HG02763 (cell line): ENCODE measurements at regions not wholly inside any gene's neighbourhood (a gene's known extent, or its start where the extent isn't known, plus 50 kb on each side); places are given as distances from the start of the nearest gene placed in this dataset.
A peak's percentile ranks its signal among the peaks of the same experiment; 100 is the strongest.
"Not testable (repeated sequence)": the region's sequence is repeated elsewhere in the genome, so short reads cannot be mapped to it uniquely, and the experiment has no call there.

Experiments
- ATAC-seq: cut with Tn5 transposase; IDR thresholded peaks from one replicate; pipeline ENCODE4 v1.9.1; 2021; ENCODE audit warnings: mild to moderate bottlenecking, moderate library complexity; ENCODE audit not compliant: unreplicated experiment

DNA sequence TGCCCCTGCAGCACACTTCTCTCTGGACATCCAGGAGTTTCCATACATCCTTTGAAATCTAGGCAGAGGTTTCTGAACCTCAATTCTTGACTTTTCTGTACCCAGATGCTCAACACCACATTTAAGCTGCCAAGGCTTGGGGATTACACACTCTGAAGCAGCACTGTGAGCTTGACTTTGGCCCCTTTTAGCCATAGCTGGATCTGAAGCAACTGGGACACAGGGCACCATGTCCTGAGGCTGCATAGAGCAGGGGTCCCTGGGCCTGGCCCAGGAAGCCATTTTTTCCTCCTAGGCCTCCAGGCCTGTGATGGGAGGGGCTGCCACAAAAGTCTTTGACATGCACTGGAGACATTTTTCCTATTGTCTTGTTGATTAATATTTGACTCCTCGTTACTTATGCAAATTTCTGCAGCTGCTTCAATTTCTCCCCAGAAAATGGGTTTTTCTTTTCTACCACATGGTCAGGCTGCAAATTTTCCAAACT lies 694.0 kb downstream of the DIPK2A start:
- no peak for ATAC-seq

DNA sequence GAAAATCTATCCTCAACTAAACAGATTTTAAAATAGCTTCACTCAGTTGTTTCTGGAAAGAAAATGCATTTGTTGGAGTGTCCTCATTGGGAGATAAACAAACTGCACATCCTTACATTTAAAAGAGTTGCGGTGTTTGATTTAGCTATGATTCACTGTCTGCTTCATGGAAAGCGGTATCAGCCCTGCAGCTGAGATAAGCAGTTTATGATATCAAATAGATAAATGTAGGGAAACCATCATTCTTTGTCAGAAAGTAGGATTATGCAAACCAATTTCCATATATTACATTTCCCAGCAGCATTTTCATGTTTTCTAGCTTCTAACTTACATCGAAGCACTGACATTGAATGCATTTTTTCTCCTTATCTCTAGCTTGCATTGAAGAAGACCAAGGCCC lies 698.9 kb downstream of the DIPK2A start:
- ATAC-seq: no peak

DNA sequence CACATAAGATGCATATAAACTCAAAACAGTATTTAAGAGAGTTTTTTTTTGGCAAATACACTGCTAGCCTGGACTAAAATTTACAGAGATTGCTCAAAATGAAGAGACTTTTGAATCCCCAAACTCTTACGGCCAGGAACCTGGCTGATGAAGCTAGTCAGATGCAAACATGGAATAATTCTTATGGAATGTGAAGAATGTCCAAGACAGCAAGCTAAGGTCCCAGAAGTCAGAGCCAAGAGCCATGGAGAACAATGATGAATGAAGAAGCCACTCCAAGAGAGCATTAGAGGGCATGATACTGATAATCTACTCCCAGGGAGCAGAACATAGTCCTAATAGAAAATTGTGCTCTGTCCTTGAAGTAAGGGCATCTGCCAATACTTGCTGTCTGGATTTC lies 705.5 kb downstream of the DIPK2A start:
- ATAC-seq: no peak

DNA sequence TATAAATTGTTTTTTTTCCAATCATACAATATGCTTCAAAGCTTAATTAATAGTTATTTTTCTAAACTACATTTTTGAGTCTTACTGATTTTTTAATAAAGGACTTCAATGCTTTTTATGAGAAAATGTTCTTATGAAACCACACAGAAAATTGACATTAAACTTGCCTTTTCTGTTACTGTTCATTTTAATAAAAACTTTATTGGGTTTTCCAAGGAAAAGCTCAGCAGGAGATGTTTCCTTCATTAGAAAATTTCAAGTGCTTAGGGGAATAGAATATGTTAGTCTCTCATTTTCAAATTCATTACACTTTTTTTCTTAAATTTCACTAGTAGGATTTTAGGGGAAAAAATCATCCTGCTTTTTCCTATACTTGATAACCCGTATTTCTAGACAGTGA lies 711.4 kb downstream of the DIPK2A start:
- no peak for ATAC-seq

DNA sequence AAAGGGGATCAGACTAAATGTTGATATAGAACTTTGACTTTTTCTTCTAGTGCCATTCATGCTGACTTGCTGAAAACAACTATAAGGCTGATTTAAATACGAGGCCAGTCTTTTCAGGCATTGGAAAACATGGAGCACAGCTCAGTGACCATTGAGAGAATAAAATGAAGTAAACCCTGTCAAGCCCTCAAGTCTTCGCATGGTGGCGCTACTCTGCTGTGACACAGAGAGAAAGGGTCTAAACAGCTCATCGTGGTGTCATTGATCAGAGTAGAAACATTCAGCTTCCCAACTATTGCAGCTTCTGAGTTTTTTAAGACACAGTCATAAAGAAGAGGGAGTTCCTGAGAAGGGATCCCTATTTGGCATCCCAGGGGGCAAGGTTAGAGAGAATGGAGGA lies 716.2 kb downstream of the DIPK2A start:
- ATAC-seq: no peak

DNA sequence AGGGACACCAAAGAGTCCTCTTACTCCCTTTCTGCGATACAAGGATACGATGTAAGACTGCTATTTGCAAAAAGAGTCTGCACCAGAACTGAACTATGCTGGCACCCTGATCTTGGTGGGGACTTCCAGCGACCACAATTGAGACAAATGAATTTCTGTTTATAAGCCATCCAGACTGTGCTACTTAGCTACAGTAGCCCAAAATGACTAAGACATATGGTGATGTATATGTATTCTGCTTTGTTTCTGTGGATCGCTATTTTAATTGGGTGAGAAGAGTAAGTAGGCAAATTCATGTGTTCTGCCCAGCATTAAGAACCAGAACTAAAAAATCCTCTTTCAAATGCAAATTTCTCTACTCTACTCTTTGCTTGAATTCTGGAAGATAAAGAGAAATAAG lies 720.9 kb downstream of the DIPK2A start:
- no peak for ATAC-seq

DNA sequence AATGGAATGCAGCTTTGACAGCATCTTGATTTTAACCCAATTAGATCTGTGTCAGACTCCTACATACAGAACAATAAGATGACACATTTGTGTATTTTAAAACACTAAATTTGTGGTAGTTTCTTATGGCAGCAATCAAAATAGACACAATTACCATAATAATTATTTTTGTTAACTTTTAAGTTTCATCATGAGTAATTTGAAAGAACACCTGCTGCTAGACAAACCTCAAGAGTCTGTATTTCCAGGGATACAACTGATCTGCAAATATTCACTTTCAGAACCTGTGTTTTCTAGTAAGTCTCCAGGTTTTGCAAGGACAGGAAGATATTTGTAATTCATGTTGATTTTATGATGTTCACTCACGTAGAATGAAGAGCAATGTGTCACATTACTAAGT lies 736.8 kb downstream of the DIPK2A start:
- no peak for ATAC-seq

DNA sequence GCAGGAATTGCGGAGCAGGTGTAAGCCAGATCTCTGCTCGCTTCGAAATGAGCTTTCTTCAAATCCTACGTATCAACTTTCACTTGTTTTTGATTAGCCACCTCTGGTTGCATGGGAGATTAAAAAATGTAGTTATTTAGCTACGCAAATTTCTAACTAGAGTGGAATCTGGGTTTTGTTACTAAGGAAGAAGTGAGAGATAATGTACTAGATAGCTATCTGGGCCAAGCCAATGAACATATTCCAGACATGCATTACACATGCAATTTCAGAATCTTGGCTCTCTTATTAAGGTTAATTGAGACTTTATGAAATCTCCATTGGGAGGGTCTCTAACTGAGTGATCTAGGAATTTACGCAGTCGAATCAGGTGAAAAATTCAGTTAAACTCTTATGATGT lies 765.7 kb downstream of the DIPK2A start:
- ATAC-seq: no peak

DNA sequence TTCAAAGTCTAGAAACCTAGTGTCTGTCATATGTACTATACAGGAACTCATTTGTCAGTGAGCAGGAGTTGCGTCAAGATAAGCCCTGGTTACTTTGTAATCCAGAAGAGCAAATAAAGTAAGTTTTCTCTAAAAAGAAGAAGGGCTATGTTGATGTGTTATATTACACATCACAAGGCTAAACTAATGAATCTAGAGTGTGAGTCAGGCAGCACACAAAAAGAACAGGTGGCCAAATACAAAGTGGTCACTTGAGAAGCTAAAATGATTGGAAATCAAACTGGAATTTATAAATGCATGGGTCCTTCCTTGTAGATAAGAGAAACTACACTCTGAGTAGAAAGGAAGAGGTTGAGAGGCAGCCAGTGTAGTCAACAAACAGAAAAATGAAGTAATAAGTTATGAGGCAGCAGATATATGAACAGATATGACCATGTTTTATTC lies 771.6 kb downstream of the DIPK2A start:
- ATAC-seq: no peak

DNA sequence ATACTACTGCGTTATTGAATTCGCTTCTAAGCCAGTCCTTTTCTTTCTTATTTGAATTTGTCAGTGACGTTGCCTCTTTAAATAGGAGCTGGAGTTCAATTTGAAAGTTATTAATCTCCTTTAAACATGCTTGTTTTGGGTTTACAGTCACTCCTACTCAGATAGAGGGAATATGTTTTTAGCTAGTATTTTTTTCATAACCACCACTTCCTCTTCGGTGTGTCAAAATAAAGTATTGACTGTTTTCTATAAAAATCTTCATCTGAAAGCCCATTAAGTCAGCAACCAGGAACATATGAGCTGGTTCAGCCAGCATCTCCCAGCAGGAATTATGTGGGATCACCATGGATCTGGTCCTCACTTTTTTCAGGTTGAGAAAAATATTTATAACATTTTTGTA lies 772.9 kb downstream of the DIPK2A start:
- no peak for ATAC-seq

DNA sequence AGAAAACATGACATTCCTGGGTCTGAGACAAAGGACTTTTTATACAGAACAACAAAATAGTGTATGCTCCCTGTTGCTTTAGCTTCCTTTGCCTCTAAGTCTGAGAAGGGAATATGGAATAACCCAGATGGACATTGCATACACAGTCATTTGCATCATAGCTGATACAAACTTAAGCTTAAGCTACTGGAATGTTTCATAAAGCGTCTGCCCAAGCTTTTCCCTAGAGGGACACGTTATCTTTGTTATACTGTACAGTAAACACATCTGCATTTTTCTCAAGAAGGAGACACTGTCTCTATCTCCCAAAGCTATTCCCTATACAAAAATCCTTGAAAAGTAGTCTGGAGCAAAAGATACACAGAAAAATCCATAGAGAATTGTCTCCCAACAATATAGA lies 775.0 kb downstream of the DIPK2A start:
- no peak for ATAC-seq

DNA sequence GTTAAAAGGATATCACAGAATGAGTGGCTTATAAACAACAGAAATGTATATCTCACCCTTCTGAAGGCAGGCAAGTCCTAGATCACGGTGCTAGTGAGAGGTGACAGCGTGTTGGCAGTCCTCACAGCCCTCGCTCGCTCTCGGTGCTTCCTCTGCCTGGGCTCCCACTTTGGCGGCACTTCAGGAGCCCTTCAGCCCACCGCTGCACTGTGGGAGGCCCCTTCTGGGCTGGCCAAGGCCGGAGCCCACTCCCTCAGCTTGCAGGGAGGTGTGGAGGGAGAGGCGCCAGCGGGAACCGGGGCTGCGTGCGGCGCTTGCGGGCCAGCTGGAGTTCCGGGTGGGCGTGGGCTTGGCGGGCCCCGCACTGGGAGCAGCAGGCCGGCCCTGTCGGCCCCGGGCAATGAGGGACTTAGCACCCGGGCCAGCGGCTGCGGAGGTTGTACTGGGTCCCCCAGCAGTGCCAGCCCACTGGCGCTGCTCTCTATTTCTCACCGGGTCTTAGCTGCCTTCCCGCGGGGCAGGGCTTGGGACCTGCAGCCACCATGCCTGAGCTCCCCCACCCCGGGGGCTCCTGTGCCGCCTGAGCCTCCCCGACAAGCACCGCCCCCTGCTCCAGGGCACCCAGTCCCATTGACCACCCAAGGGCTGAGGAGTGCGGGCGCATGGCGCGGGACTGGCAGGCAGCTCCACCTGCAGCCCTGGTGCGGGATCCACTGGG lies 778.1 kb downstream of the DIPK2A start:
- not testable (repeated sequence) for ATAC-seq

DNA sequence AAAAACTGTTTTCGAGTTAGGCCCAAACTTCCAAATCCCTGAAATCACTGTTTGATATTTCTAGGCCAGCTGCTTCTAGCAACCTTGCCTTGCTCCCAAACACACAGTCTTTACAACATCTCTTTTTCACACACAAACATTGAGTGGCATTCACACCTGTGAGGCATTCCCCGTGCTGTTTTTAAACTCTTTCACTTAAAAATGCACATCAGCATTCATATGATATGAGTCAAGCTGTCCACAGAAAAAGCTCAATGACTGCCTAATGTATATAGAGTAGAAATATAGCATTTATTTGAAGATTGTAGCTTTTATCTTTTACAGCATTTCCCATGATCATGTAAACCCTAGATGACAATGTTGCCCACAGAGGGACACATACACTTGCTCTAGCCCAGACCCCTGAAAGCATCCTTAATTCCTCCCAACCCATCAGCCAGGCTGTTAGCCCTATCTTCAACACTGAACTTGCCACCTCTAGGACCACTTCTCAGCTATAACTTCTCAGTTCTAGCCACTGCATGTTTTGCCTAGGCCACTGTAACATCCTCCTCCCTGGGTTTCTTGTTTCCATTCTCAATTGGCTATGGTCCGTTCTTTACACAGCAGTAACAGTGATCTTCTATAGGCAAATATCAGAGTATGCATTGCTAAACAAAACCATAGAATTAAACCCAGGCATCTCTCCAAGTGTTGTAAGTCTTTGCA lies 782.6 kb downstream of the DIPK2A start:
- ATAC-seq: no peak

DNA sequence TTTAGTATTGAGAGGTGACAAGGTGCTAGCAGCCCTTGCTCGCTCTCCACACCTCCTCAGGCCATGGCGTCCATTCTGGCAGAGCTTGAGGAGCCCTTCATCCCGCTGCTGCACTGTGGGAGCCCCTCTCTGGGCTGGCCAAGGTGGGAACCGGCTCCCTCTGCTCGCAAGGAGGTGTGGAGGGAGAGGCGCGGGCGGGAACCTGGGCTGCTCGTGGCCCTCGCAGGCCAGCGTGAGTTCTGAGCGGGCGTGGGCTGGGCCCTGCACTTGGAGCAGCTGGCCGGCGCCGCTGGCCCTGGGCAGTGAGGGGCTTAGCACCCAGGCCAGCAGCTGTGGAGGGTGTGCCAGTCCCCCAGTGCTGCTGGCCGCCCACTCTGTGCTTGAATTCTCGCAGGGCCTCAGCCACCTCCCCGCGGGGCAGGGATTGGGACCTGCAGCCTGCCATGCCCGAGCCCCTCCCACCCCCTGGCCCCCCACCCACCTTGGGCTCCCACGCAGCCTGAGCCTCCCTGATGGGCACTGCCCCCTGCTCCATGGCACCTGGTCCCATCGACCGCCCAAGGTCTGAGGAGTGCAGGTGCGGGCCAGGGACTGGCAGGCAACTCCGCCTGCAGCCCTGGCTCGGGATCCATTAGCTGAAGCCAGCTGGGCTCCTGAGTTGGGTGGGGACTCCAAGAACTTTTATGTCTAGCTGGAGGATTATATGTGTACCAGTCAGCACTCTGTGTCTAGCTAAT lies 785.2 kb downstream of the DIPK2A start:
- ATAC-seq: no peak

DNA sequence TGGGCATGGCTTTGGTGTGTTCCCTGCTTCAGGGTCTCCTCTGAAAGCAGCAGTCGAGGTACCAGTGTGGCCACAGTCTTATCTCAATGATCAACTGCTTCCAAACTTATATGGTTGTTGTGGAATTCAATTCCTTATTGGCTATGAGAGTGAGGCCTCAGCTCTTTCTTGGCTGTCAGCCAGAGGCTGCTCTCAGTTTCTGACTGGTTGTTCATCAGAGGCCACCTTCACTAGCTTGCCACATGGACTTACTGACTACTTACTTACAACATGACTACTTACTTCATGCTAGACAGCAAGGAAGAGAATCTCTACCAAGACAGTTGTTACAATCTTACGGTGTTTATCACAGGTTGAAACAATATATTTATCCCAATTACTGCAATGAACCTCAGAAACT lies 789.2 kb downstream of the DIPK2A start:
- ATAC-seq: no peak

DNA sequence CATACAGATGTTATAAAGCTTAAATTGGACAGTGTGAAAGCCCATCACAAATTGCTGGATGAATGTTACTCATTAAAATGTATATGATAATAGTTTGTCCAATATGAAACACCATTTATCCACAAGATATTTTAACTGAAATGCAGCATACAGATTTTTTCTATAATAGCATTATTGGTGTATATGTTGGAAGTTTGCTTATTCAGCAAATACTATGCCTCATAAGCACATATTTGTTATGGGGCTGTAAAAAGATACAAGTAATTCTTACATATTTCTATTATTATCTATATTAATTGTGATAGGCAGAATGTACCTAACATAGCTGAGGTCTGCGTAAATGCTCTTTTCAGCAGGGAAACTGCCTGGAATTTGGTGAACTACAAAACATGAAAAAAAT lies 790.5 kb downstream of the DIPK2A start:
- no peak for ATAC-seq

DNA sequence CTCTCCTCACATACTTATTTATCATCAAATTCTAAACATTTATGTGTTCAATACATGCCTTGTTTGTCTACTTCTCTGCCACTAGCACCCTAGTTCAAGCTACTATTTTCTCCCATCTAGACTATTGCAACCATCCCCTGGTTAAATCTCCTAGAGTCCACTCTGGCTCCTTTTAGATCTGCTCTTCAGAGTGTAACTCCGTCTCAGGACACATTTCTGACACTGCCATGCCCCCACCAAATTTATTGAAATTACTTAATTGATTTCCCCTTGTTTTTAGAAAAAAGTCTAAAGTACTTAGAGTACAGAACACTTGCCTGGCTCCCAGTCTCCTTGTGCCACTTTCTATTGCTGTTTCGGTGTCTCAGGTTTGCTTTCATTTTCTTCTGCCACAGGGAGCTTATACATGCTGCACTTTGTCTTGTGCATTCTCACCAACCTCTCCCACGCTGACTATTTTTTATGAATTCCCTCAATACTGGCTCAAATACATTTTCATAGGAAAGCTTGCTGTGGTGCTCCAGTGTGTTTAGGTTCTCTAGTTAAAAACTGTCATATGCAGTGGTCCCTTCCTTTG lies 792.3 kb downstream of the DIPK2A start:
- ATAC-seq: peak; percentile 68

DNA sequence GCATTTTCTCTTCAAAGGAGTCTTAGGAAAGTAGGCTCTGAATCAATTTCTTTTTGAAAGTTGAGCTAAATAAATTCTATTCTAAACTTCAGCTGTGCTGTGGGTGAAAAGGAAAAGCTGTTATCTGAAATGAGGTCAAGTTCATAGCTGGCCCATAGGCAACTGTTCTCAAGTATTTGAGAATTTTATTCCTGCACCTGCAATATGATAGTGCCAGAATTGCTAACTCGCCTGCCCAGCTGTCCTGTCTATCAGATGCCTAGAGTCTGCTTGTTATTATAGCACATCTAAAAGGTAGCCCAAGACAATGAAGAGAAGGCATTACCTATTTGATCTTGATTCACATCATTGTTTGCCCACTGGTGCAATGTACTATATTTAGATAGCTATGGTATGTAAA lies 798.7 kb downstream of the DIPK2A start:
- ATAC-seq: no peak

DNA sequence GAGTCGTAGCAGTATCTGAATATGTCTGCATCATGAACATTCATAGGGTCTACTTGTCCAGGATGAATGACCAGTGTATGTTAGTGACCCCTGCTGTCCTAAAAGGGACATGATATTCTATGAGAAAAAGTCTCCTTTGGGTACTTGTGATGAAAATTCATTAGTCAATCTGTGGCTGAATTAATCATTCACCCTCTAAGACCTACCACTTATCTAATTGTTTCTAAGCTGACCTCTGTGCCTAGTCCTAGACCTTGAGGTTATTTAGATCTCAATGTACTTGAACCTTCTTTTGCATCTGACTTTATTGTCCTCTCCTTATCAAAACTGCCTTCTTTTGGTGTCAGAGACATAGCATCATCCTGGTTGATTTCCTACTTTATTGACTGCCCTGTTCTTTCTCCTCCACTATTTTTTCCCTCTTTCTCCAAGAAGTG lies 799.3 kb downstream of the DIPK2A start:
- no peak for ATAC-seq

DNA sequence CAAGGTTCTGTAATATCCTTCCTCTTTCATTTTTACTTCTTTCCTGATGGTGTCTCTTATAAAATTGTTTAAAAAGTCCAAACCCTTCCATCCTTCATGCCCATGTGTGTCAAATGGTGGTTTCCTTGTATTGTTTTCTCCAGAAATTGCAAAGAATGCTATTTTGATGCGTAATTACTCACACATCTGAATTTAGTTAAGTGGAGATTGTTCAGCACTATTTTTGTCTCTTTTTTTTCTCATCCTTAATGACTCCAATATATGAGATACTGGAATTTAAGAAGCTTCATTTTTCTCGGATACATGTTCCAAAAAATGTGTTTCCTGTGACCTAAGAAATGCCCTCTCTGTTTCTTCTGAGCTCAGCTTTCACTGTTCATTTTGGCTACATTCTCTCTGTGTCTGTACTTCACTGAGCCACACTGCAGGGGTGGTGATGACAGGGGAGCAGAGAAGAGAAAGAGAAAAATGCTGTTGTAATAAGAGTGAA lies 799.8 kb downstream of the DIPK2A start:
- ATAC-seq: no peak

DNA sequence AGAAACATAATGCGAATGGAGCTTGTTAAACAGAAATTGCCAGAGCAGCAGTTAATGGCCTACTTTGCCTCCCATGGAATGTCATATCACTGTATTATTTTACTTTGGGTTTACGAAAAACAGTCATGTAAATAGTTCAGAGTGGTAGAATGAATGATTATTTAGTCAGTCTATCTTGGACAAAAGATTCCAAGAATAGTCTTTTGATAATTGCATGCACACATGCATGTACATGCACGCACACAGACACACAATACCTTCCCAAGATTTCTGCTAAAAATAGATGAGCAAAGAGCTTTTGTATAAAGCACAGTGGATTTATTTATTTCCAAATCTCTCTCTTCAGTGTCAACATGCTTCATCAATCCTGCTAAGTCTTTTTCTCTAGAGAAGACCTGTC lies 800.7 kb downstream of the DIPK2A start:
- no peak for ATAC-seq
